ENCODE measurements at regions not wholly inside any gene's neighbourhood (a gene's known extent, or its start where the extent isn't known, plus 50 kb on each side); places are given as distances from the start of the nearest gene placed in this dataset.

GRCh38 chr2:18271370-18272147, 288.9 kb downstream of the RDH14 start:
- TF ChIP-seq GATA2 (IDR thresholded peaks at IDR 0.05; ENCODE audit: low read depth, low read length) (no peak), GATA3 (IDR thresholded peaks at IDR 0.05; ENCODE audit: low read depth, low read length) (no peak)

All from SH-SY5Y (cell line).